ENCODE measurements at regions not wholly inside any gene's neighbourhood (a gene's known extent, or its start where the extent isn't known, plus 50 kb on each side); places are given as distances from the start of the nearest gene placed in this dataset.

- TF ChIP-seq ZFX (IDR thresholded peaks at IDR 0.05) (no peak), CTCF (conservative IDR thresholded peaks at IDR 0.05) (no peak)
These were observed 119.1 kb upstream of the TMC3 start for GRCh38 chr15:81492969-81493645.

All from C4-2B (cell line).